Mesendoderm (in vitro differentiated cells): ENCODE measurements at regions not wholly inside any gene's neighbourhood (a gene's known extent, or its start where the extent isn't known, plus 50 kb on each side); places are given as distances from the start of the nearest gene placed in this dataset.

Source experiments
- DNase-seq: peaks from one replicate; pipeline ENCODE4 v3.0.0; 2013
- H2AK5ac ChIP-seq: 2 replicates; pipeline ENCODE4 v1.6.1; 2013; ENCODE audit warnings: low read length, inconsistent platforms
- H2BK120ac ChIP-seq: 2 replicates; pipeline ENCODE4 v1.6.1; 2013; ENCODE audit warnings: low read depth, mild to moderate bottlenecking, low read length, moderate library complexity, mixed read lengths
- H2BK15ac ChIP-seq: replicated peaks from 2 replicates; pipeline ENCODE4 v1.6.1; 2013; ENCODE audit warnings: low read depth, mild to moderate bottlenecking, moderate library complexity
- H2BK5ac ChIP-seq: 2 replicates; pipeline ENCODE4 v1.6.1; 2013; ENCODE audit warnings: low read length, inconsistent platforms
- H3K18ac ChIP-seq: 2 replicates; pipeline ENCODE4 v1.6.1; 2013; ENCODE audit warnings: mild to moderate bottlenecking, low read length, mixed read lengths
- H3K23ac ChIP-seq: one replicate; pipeline ENCODE4 v1.6.1; 2013; ENCODE audit warnings: low read length
- H3K27ac ChIP-seq: 2 replicates; pipeline ENCODE4 v1.5.1; 2013; ENCODE audit warnings: low read depth, mild to moderate bottlenecking, inconsistent platforms, low read length, moderate library complexity
- H3K27me3 ChIP-seq: 2 replicates; pipeline ENCODE4 v1.6.1; 2013; ENCODE audit warnings: low read length, control low read depth, mild to moderate bottlenecking, inconsistent platforms; ENCODE audit not compliant: insufficient read depth, poor library complexity
- H3K36me3 ChIP-seq: 2 replicates; pipeline ENCODE4 v1.6.1; 2013; ENCODE audit warnings: low read length, inconsistent platforms; ENCODE audit not compliant: control insufficient read depth, insufficient read depth
- H3K4ac ChIP-seq: one replicate; pipeline ENCODE4 v1.6.1; 2013; ENCODE audit warnings: low read depth, mild to moderate bottlenecking, low read length, moderate library complexity
- H3K4me1 ChIP-seq: 2 replicates; pipeline ENCODE4 v1.6.1; 2013; ENCODE audit warnings: low read depth, low read length, inconsistent platforms; ENCODE audit not compliant: control insufficient read depth
- H3K4me2 ChIP-seq: 2 replicates; pipeline ENCODE4 v1.6.1; 2013; ENCODE audit warnings: low read length
- H3K4me3 ChIP-seq: 2 replicates; pipeline ENCODE4 v1.5.1; 2013; ENCODE audit warnings: mild to moderate bottlenecking, low read length
- H3K56ac ChIP-seq: one replicate; pipeline ENCODE4 v1.6.1; 2013; ENCODE audit warnings: low read length
- H3K79me1 ChIP-seq: 2 replicates; pipeline ENCODE4 v1.6.1; 2013; ENCODE audit warnings: low read length, inconsistent platforms
- H3K79me2 ChIP-seq: 2 replicates; pipeline ENCODE4 v1.6.1; 2013; ENCODE audit warnings: mild to moderate bottlenecking, low read length; ENCODE audit not compliant: control insufficient read depth, insufficient read depth
- H3K9ac ChIP-seq: 2 replicates; pipeline ENCODE4 v1.6.1; 2013; ENCODE audit warnings: low read length, inconsistent platforms
- H4K5ac ChIP-seq: one replicate; pipeline ENCODE4 v1.6.1; 2013; ENCODE audit warnings: low read length
- H4K8ac ChIP-seq: one replicate; pipeline ENCODE4 v1.6.1; 2013; ENCODE audit warnings: low read depth, mild to moderate bottlenecking, control low read depth, low read length, moderate library complexity
- WGBS: extraction: QIAGEN DNeasy Blood & Tissue Kit; methylation state at CpG from one replicate; pipeline ENCODE4 v1.1.7; 2013; ENCODE audit warnings: low lambda C conversion rate, missing lambda C conversion rate; ENCODE audit not compliant: insufficient coverage; ENCODE audit errors: extremely low coverage; 5-methylcytosine and 5-hydroxymethylcytosine counted together

GRCh38 chr10:43706166-43706565 is 57.5 kb upstream of the ZNF32 start:
- H3K4ac ChIP-seq = no peak overlapping the region
- no peaks in the 10 kb centered on the region for H3K36me3 ChIP-seq
- no peak overlapping the region for H3K23ac ChIP-seq
- H2BK5ac ChIP-seq = no peak overlapping the region
- no peak overlapping the region for H4K5ac ChIP-seq
- no peak overlapping the region for H2BK120ac ChIP-seq
- H3K9ac ChIP-seq = no peak overlapping the region
- no peaks in the 10 kb centered on the region for H3K4me1 ChIP-seq
- H3K4me2 ChIP-seq = no peak overlapping the region
- no peaks in the 10 kb centered on the region for H3K27me3 ChIP-seq
- DNase-seq = no peak
- no peak overlapping the region for H3K56ac ChIP-seq
- no peak overlapping the region for H3K27ac ChIP-seq
- no peak overlapping the region for H3K18ac ChIP-seq
- H2AK5ac ChIP-seq = no peak overlapping the region
- H2BK15ac ChIP-seq = no peak overlapping the region
- H3K4me3 ChIP-seq = no peak overlapping the region
- no CpG with 5 or more reads among the region's 6 CpGs for WGBS
- H3K79me2 ChIP-seq = no peaks in the 10 kb centered on the region
- H3K79me1 ChIP-seq = no peaks in the 10 kb centered on the region
- no peak overlapping the region for H4K8ac ChIP-seq

- Histone ChIP-seq H2AK5ac (no peak overlapping the region), H3K36me3 (no peaks in the 10 kb centered on the region), H3K4me2 (no peak overlapping the region), H3K18ac (no peak overlapping the region), H3K4me1 (no peaks in the 10 kb centered on the region), H3K4ac (no peak overlapping the region), H4K8ac (no peak overlapping the region), H4K5ac (no peak overlapping the region), H3K23ac (no peak overlapping the region), H3K9ac (no peak overlapping the region), H3K79me1 (no peaks in the 10 kb centered on the region), H3K79me2 (no peaks in the 10 kb centered on the region), H3K27ac (no peak overlapping the region), H2BK5ac (no peak overlapping the region), H3K56ac (no peak overlapping the region), H2BK15ac (no peak overlapping the region), H3K4me3 (no peak overlapping the region), H3K27me3 (no peaks in the 10 kb centered on the region), H2BK120ac (no peak overlapping the region)
- no CpG with 5 or more reads among the region's 13 CpGs for WGBS
- no peak for DNase-seq
Observed at GRCh38 chr10:43703286-43703685, 54.6 kb upstream of the ZNF32 start.

DNA sequence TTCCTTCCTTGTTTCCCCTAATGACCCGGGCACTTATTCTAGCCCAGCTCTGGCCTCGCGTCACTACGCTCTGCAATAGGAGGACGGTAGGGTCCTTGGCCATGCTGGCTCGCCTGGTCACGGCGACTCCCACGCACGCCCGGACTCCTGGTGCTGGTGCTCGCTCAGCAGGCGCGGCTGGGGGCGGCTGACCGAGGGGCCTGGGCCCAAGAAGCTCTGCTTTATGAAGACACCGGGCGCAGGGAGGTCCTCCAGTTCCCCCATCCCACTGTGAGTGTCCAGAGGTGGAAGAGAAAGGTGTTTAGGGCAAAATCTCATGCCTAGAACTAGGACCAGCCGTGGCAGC is 54.2 kb upstream of the ZNF32 start:
- Histone ChIP-seq H3K79me2 (no peaks in the 10 kb centered on the region), H3K23ac (no peak overlapping the region), H3K4me2 (no peak overlapping the region), H4K8ac (no peak overlapping the region), H3K79me1 (no peaks in the 10 kb centered on the region), H4K5ac (no peak overlapping the region), H2AK5ac (no peak overlapping the region), H3K4me1 (no peaks in the 10 kb centered on the region), H3K27me3 (no peaks in the 10 kb centered on the region), H2BK120ac (no peak overlapping the region), H3K9ac (no peak overlapping the region), H3K56ac (no peak overlapping the region), H3K4ac (no peak overlapping the region), H3K18ac (no peak overlapping the region), H3K27ac (no peak overlapping the region), H2BK15ac (no peak overlapping the region), H3K4me3 (no peak overlapping the region), H2BK5ac (no peak overlapping the region), H3K36me3 (no peaks in the 10 kb centered on the region)
- no peak for DNase-seq
- WGBS = no CpG with 5 or more reads among the region's 19 CpGs

- Histone ChIP-seq H4K8ac (no peak overlapping the region), H3K23ac (no peak overlapping the region), H2BK5ac (no peak overlapping the region), H3K4ac (no peak overlapping the region), H2BK120ac (no peak overlapping the region), H3K18ac (no peak overlapping the region), H3K56ac (no peak overlapping the region), H3K4me1 (no peaks in the 10 kb centered on the region), H3K4me3 (no peak overlapping the region), H2AK5ac (no peak overlapping the region), H3K27me3 (no peaks in the 10 kb centered on the region), H3K27ac (no peak overlapping the region), H3K36me3 (no peaks in the 10 kb centered on the region), H3K79me2 (no peaks in the 10 kb centered on the region), H3K4me2 (no peak overlapping the region), H3K9ac (no peak overlapping the region), H4K5ac (no peak overlapping the region), H2BK15ac (no peak overlapping the region), H3K79me1 (no peaks in the 10 kb centered on the region)
- no CpG with 5 or more reads among the region's 33 CpGs for WGBS
- DNase-seq = no peak
Observed at GRCh38 chr10:43702213-43702935, 53.7 kb upstream of the ZNF32 start.

- no CpG with 5 or more reads among the region's 7 CpGs for WGBS
- no peak overlapping the region for H3K4ac ChIP-seq
- no peak overlapping the region for H4K5ac ChIP-seq
- H3K9ac ChIP-seq = no peak overlapping the region
- no peak for DNase-seq
- H2AK5ac ChIP-seq = no peak overlapping the region
- H3K79me2 ChIP-seq = no peaks in the 10 kb centered on the region
- no peaks in the 10 kb centered on the region for H3K27me3 ChIP-seq
- H3K27ac ChIP-seq = no peak overlapping the region
- no peak overlapping the region for H3K56ac ChIP-seq
- H3K36me3 ChIP-seq = no peaks in the 10 kb centered on the region
- no peaks in the 10 kb centered on the region for H3K79me1 ChIP-seq
- H3K4me1 ChIP-seq = no peaks in the 10 kb centered on the region
- H3K4me3 ChIP-seq = no peak overlapping the region
- H3K4me2 ChIP-seq = no peak overlapping the region
- no peak overlapping the region for H2BK5ac ChIP-seq
- H3K18ac ChIP-seq = no peak overlapping the region
- no peak overlapping the region for H4K8ac ChIP-seq
- no peak overlapping the region for H2BK120ac ChIP-seq
- H3K23ac ChIP-seq = no peak overlapping the region
- H2BK15ac ChIP-seq = no peak overlapping the region
Observed at GRCh38 chr10:43701295-43701694, 52.6 kb upstream of the ZNF32 start.

GRCh38 chr10:43700306-43700705 is 51.6 kb upstream of the ZNF32 start:
- no peaks in the 10 kb centered on the region for H3K27me3 ChIP-seq
- no peak overlapping the region for H3K4ac ChIP-seq
- WGBS = no CpG with 5 or more reads among the region's 4 CpGs
- no peak overlapping the region for H3K9ac ChIP-seq
- H4K5ac ChIP-seq = no peak overlapping the region
- DNase-seq = no peak
- H3K4me2 ChIP-seq = no peak overlapping the region
- no peak overlapping the region for H3K23ac ChIP-seq
- H2BK120ac ChIP-seq = no peak overlapping the region
- no peak overlapping the region for H2BK15ac ChIP-seq
- no peak overlapping the region for H3K4me3 ChIP-seq
- H3K18ac ChIP-seq = no peak overlapping the region
- H3K79me2 ChIP-seq = no peaks in the 10 kb centered on the region
- no peaks in the 10 kb centered on the region for H3K4me1 ChIP-seq
- H3K79me1 ChIP-seq = no peaks in the 10 kb centered on the region
- H3K27ac ChIP-seq = no peak overlapping the region
- H2AK5ac ChIP-seq = no peak overlapping the region
- no peak overlapping the region for H2BK5ac ChIP-seq
- no peak overlapping the region for H4K8ac ChIP-seq
- no peak overlapping the region for H3K56ac ChIP-seq
- no peaks in the 10 kb centered on the region for H3K36me3 ChIP-seq
